ENCODE measurements at regions not wholly inside any gene's neighbourhood (a gene's known extent, or its start where the extent isn't known, plus 50 kb on each side); places are given as distances from the start of the nearest gene placed in this dataset.
"Not testable (repeated sequence)": the region's sequence is repeated elsewhere in the genome, so short reads cannot be mapped to it uniquely, and the experiment has no call there.

DNA sequence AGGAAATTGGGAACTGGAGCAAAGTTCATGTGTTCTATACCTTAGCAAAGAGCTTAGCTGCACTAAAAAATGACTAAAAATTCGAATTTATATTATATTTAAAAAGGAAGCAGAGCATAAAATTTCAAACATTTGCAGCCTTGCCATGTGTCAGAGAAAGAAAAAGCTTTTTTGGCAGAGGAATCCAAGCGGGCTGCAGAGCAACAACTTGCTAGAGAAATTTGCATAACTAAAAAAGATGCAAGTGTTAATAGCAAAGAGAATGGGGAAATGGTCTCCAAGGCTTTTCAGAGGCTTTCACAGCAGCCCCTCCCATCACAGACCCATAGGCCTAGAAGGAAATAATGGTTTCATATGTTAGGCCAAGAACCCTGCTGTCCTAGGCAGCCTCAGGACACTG is 1315.9 kb downstream of the DSC3 start:
- DNase-seq (ENCODE audit: low read depth, low spot score) (no peak), ATAC-seq (no peak)
- Histone ChIP-seq H3K4me3 (ENCODE audit: low read depth in 2 of 2, low read length in 2 of 2) (no peak overlapping the region), H3K4me1 (ENCODE audit: control insufficient read depth, insufficient read depth, low read length) (no peaks in the 10 kb centered on the region), H3K9me3 (ENCODE audit: control insufficient read depth, insufficient read depth, low read depth, low read length) (no peaks in the 10 kb centered on the region), H3K27me3 (ENCODE audit: control insufficient read depth, insufficient read depth, low read length) (no peaks in the 10 kb centered on the region), H3K36me3 (ENCODE audit: control insufficient read depth, insufficient read depth, low read length) (no peaks in the 10 kb centered on the region), H3K27ac (ENCODE audit: low read length) (no peak overlapping the region)
- POLR2A ChIA-PET: no interaction called here
- TF ChIP-seq, protein P1, sequence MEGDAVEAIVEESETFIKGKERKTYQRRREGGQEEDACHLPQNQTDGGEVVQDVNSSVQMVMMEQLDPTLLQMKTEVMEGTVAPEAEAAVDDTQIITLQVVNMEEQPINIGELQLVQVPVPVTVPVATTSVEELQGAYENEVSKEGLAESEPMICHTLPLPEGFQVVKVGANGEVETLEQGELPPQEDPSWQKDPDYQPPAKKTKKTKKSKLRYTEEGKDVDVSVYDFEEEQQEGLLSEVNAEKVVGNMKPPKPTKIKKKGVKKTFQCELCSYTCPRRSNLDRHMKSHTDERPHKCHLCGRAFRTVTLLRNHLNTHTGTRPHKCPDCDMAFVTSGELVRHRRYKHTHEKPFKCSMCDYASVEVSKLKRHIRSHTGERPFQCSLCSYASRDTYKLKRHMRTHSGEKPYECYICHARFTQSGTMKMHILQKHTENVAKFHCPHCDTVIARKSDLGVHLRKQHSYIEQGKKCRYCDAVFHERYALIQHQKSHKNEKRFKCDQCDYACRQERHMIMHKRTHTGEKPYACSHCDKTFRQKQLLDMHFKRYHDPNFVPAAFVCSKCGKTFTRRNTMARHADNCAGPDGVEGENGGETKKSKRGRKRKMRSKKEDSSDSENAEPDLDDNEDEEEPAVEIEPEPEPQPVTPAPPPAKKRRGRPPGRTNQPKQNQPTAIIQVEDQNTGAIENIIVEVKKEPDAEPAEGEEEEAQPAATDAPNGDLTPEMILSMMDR (IDR thresholded peaks at IDR 0.05): no peak
- in situ Hi-C loops (cut with HindIII; ENCODE audit: low pct_unique_long_range_greater_than_20kb, low sequenced_read_pairs) (no loop called here), intact Hi-C loops (cut with micrococcal nuclease; ENCODE audit: unreplicated experiment) (no loop called here)
- CTCF ChIA-PET: no interaction called here
- BruUV-seq (replicated peaks): no TSS peak

DNA sequence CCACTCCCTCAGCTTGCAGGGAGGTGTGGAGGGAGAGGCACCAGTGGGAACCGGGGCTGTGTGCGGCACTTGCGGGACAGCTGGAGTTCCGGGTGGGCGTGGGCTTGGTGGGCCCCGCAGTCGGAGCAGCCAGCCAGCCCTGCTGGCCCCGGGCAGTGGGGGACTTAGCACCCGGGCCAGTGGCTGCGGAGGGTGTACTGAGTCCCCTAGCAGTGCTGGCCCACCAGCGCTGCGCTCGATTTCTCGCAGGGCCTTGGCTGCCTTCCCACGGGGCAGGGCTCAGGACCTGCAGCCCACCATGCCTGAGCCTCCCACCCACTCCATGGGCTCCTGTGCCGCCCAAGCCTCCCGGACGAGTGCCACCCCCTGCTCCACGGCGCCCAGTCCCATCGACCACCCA is 1319.1 kb downstream of the DSC3 start:
- CTCF ChIA-PET; BruUV-seq (replicated peaks); DNase-seq (ENCODE audit: low read depth, low spot score): not testable (repeated sequence)

DNA sequence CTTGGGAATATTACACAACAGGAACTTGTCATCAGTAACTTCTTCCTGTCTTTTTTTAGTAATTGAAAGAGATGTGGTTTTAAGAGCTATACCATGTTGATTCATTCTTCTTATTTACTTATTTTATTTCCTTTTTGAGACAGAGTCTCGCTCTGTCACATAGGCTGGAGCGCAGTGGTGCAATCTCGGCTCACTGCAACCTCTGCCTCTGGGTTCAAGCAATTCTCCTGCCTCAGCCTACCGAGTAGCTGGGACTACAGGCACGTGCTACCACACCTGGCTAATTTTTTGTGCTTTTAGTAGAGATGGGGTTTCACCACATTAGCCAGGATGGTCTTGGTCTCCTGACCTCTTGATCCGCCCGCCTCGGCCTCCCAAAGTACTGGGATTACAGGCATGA is 1326.6 kb downstream of the DSC3 start:
- in situ Hi-C loops (cut with HindIII; ENCODE audit: low pct_unique_long_range_greater_than_20kb, low sequenced_read_pairs); DNase-seq (ENCODE audit: low read depth, low spot score); H3K36me3 ChIP-seq (ENCODE audit: control insufficient read depth, insufficient read depth, low read length); H3K27me3 ChIP-seq (ENCODE audit: control insufficient read depth, insufficient read depth, low read length); ATAC-seq; H3K4me1 ChIP-seq (ENCODE audit: control insufficient read depth, insufficient read depth, low read length); POLR2A ChIA-PET; H3K4me3 ChIP-seq (ENCODE audit: low read depth in 2 of 2, low read length in 2 of 2); BruUV-seq (replicated peaks); intact Hi-C loops (cut with micrococcal nuclease; ENCODE audit: unreplicated experiment); CTCF ChIA-PET; H3K9me3 ChIP-seq (ENCODE audit: control insufficient read depth, insufficient read depth, low read depth, low read length); H3K27ac ChIP-seq (ENCODE audit: low read length): not testable (repeated sequence)

More for the DNA sequence above, 1319.1 kb downstream of the DSC3 start:
- intact Hi-C loops (cut with micrococcal nuclease; ENCODE audit: unreplicated experiment); H3K27me3 ChIP-seq (ENCODE audit: control insufficient read depth, insufficient read depth, low read length); POLR2A ChIA-PET; H3K4me1 ChIP-seq (ENCODE audit: control insufficient read depth, insufficient read depth, low read length); H3K36me3 ChIP-seq (ENCODE audit: control insufficient read depth, insufficient read depth, low read length); in situ Hi-C loops (cut with HindIII; ENCODE audit: low pct_unique_long_range_greater_than_20kb, low sequenced_read_pairs); H3K4me3 ChIP-seq (ENCODE audit: low read depth in 2 of 2, low read length in 2 of 2); H3K27ac ChIP-seq (ENCODE audit: low read length); ATAC-seq; H3K9me3 ChIP-seq (ENCODE audit: control insufficient read depth, insufficient read depth, low read depth, low read length): not testable (repeated sequence)

DNA sequence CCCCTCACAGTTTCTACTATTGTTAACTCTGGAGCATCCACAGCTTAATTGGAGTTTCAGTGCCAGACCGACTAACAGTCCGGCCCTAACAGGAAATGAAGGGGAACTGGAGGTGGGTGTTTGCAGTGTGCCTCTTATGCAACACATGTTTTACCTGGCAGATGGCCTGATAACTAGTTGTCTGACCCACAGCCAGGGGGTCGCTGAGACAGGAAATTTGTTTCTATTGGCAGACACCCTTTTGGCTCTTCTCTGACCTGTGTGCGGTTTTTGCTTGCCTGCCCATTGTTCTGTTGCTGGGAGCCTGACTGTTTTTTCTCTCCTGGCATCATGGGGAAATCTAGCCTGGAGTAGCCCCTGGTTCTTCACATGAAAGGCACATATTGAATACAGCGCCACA is 1329.8 kb downstream of the DSC3 start:
- Histone ChIP-seq H3K36me3 (ENCODE audit: control insufficient read depth, insufficient read depth, low read length) (no peaks in the 10 kb centered on the region), H3K27ac (ENCODE audit: low read length) (no peak overlapping the region), H3K4me3 (ENCODE audit: low read depth in 2 of 2, low read length in 2 of 2) (no peak overlapping the region), H3K4me1 (ENCODE audit: control insufficient read depth, insufficient read depth, low read length) (no peaks in the 10 kb centered on the region), H3K27me3 (ENCODE audit: control insufficient read depth, insufficient read depth, low read length) (no peaks in the 10 kb centered on the region), H3K9me3 (ENCODE audit: control insufficient read depth, insufficient read depth, low read depth, low read length) (no peaks in the 10 kb centered on the region)
- ChIA-PET CTCF (no interaction called here), POLR2A (no interaction called here)
- no TSS peak for BruUV-seq (replicated peaks)
- no peak for ATAC-seq
- no peak for TF ChIP-seq POLR2AphosphoS5 (IDR thresholded peaks at IDR 0.05; ENCODE audit: low read depth, low read length)
- no peak for TF ChIP-seq SIN3A (IDR thresholded peaks at IDR 0.05; ENCODE audit: borderline replicate concordance, insufficient read depth, low read depth, low read length)
- TF ChIP-seq, protein P1 (IDR thresholded peaks at IDR 0.05): no peak
- no peak for TF ChIP-seq TCF7L2 (IDR thresholded peaks at IDR 0.05; ENCODE audit: low read depth, low read length)
- TF ChIP-seq, protein P2, sequence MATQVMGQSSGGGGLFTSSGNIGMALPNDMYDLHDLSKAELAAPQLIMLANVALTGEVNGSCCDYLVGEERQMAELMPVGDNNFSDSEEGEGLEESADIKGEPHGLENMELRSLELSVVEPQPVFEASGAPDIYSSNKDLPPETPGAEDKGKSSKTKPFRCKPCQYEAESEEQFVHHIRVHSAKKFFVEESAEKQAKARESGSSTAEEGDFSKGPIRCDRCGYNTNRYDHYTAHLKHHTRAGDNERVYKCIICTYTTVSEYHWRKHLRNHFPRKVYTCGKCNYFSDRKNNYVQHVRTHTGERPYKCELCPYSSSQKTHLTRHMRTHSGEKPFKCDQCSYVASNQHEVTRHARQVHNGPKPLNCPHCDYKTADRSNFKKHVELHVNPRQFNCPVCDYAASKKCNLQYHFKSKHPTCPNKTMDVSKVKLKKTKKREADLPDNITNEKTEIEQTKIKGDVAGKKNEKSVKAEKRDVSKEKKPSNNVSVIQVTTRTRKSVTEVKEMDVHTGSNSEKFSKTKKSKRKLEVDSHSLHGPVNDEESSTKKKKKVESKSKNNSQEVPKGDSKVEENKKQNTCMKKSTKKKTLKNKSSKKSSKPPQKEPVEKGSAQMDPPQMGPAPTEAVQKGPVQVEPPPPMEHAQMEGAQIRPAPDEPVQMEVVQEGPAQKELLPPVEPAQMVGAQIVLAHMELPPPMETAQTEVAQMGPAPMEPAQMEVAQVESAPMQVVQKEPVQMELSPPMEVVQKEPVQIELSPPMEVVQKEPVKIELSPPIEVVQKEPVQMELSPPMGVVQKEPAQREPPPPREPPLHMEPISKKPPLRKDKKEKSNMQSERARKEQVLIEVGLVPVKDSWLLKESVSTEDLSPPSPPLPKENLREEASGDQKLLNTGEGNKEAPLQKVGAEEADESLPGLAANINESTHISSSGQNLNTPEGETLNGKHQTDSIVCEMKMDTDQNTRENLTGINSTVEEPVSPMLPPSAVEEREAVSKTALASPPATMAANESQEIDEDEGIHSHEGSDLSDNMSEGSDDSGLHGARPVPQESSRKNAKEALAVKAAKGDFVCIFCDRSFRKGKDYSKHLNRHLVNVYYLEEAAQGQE (IDR thresholded peaks at IDR 0.05; ENCODE audit: insufficient read depth in 1 of 2, low read depth in 2 of 2, low read length in 1 of 2): no peak
- no peak for DNase-seq (ENCODE audit: low read depth, low spot score)
- in situ Hi-C loops (cut with HindIII; ENCODE audit: low pct_unique_long_range_greater_than_20kb, low sequenced_read_pairs): no loop called here
- intact Hi-C loops (cut with micrococcal nuclease; ENCODE audit: unreplicated experiment): no loop called here

Measured in Panc1 (cell line).